A549 (cell line): ENCODE measurements at regions not wholly inside any gene's neighbourhood (a gene's known extent, or its start where the extent isn't known, plus 50 kb on each side); places are given as distances from the start of the nearest gene placed in this dataset.

Experiments used
- BHLHE40 ChIP-seq: IDR thresholded peaks from 2 replicates; pipeline ENCODE4 v1.6.1; 2012; ENCODE audit warnings: low read depth, low read length, inconsistent platforms
- EP300 ChIP-seq, 2 experiments: fragments of >200 bp; sonication (Bioruptor Twin); formaldehyde crosslinking; IDR thresholded peaks; 2 replicates in 1 of 2; 3 replicates in 1 of 2; pipeline ENCODE4 v1.6.1; 2016 to 2017
- MAFK ChIP-seq: fragments of 450-650 bp; IDR thresholded peaks from 2 replicates; pipeline ENCODE4 v1.6.1; 2014; ENCODE audit not compliant: partially characterized antibody
- POLR2A ChIP-seq: IDR thresholded peaks from 2 replicates; pipeline ENCODE4 v1.6.1; 2012; ENCODE audit warnings: mild to moderate bottlenecking, low read length
- POLR2AphosphoS2 ChIP-seq: conservative IDR thresholded peaks from 2 replicates; pipeline ENCODE4 v1.6.1; 2012; ENCODE audit warnings: low read length, improper control_type of control experiment, inconsistent platforms
- RAD21 ChIP-seq, 2 experiments: fragments of >200 bp in 1 of 2; sonication (Bioruptor Twin) in 1 of 2; formaldehyde crosslinking in 1 of 2; IDR thresholded peaks in 1 of 2; conservative IDR thresholded peaks in 1 of 2; 2 replicates in 1 of 2; 3 replicates in 1 of 2; pipeline ENCODE4 v1.6.1; 2012 to 2018; ENCODE audit warnings: inconsistent platforms in 1 of 2
- REST ChIP-seq: fragments of 200-600 bp; sonication (generic); IDR thresholded peaks from 2 replicates; pipeline ENCODE4 v1.6.1; 2016; ENCODE audit warnings: antibody characterized with exemption, mild to moderate bottlenecking, moderate library complexity
- RFX5 ChIP-seq: fragments of 450-650 bp; IDR thresholded peaks from 2 replicates; pipeline ENCODE4 v1.7.1; 2014; ENCODE audit warnings: antibody characterized with exemption, mild to moderate bottlenecking, moderate library complexity
- SMC3 ChIP-seq: fragments of >200 bp; sonication (Bioruptor Twin); formaldehyde crosslinking; IDR thresholded peaks from 3 replicates; pipeline ENCODE4 v1.6.1; 2018; ENCODE audit warnings: inconsistent platforms
- TF ChIP-seq, protein P1 (sequence below): fragments of >200 bp; sonication (Bioruptor Twin); formaldehyde crosslinking; IDR thresholded peaks from 3 replicates; pipeline ENCODE4 v1.5.1; 2016
- TF ChIP-seq, protein P2 (sequence below): IDR thresholded peaks from 2 replicates; pipeline ENCODE4 v1.6.1; 2012

GRCh38 chr7:65295409-65295808, 78.2 kb upstream of the ZNF92 start:
- TF ChIP-seq, protein P1, sequence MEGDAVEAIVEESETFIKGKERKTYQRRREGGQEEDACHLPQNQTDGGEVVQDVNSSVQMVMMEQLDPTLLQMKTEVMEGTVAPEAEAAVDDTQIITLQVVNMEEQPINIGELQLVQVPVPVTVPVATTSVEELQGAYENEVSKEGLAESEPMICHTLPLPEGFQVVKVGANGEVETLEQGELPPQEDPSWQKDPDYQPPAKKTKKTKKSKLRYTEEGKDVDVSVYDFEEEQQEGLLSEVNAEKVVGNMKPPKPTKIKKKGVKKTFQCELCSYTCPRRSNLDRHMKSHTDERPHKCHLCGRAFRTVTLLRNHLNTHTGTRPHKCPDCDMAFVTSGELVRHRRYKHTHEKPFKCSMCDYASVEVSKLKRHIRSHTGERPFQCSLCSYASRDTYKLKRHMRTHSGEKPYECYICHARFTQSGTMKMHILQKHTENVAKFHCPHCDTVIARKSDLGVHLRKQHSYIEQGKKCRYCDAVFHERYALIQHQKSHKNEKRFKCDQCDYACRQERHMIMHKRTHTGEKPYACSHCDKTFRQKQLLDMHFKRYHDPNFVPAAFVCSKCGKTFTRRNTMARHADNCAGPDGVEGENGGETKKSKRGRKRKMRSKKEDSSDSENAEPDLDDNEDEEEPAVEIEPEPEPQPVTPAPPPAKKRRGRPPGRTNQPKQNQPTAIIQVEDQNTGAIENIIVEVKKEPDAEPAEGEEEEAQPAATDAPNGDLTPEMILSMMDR, result no peak
- TF ChIP-seq POLR2A (no peak), EP300 (IDR thresholded peaks at IDR 0.05) (no peak), SMC3 (no peak), RAD21 (conservative IDR thresholded peaks at IDR 0.05 in 1 of 2, IDR thresholded peaks at IDR 0.05 in 1 of 2) (no peak), REST (no peak), MAFK (no peak), BHLHE40 (no peak), POLR2AphosphoS2 (no peak), RFX5 (no peak)
- TF ChIP-seq, protein P2, sequence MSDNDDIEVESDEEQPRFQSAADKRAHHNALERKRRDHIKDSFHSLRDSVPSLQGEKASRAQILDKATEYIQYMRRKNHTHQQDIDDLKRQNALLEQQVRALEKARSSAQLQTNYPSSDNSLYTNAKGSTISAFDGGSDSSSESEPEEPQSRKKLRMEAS, result no peak
